ENCODE measurements at regions not wholly inside any gene's neighbourhood (a gene's known extent, or its start where the extent isn't known, plus 50 kb on each side); places are given as distances from the start of the nearest gene placed in this dataset.

DNA sequence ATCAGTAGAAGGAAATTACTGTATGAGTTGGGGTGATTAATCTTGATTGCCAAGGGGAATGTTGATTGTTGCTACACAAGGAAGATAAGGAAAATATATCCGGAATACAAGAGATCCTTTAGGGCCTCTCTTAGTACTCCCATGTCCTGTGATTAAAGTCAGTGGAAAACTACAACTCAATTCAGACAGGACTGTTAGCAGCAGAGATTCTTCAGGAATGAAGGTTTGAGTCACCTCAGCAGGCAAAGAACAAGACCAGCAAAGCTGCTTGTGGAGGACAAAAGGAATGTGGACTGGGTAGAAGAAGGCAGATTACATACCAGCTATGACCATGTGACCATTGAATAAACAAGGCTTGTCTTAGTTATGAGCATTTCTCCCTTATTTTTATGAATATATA, 478.2 kb downstream of the BUD13 start:
- DNase-seq (ENCODE audit: low spot score), result no peak

DNA sequence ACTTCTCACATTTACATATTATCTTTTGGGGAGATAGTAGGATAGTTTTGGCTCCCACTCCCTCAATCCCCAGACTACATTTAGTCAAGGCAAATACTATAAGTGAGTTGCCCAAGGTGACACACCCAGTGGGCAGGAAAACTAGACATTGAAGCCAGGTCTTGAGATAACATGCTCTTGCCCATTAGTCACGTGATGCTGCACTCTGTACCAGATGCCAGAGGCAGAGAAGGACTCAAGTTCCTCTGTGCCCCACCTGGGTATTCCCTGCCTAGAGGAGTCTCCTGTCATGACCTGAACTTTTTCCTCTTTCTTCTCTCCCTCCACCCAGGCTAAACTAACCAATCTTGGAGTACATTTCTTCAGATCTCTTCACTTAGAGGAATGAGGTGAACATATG, 484.9 kb downstream of the BUD13 start:
- DNase-seq (ENCODE audit: low spot score), result no peak

DNA sequence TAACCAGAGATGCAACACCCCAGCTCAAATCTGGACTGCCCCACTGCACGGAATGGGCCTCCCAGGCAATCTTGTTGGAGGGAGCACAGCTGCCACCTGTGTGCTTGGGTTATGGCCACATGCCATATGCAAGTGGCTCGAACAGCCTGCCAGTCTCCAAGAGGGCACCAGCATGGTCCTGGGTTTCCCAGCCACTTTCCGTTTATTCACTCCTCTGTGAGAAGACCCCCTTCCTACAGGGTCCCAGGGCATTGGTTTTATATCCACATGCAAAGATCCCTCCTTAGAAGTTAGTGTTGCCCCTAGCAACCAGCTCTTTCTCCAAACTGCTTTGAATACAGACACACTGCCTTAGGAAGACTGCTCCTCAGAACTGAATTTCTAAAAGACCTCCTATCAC, 487.8 kb downstream of the BUD13 start:
- DNase-seq (ENCODE audit: low spot score), result no peak

DNA sequence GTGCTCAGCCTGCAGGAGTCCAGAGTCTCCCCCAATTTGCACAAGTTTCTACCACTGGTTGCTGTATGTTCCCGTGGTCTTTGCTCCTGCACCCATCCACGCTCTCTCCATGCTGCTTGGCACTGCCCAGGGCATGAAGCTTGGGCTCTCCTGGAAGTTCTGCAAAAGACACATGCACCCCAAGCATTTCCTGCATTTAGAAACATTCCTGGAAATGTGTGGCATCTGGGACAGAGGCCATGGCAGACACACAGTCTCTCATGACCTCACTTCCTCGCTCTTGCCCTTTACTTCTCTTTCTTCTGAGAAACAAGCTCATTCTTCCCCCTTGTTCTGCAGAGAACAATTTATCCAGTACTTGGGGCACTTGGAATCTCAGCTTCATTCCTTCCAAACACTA, 489.5 kb downstream of the BUD13 start:
- DNase-seq (ENCODE audit: low spot score), result no peak

DNA sequence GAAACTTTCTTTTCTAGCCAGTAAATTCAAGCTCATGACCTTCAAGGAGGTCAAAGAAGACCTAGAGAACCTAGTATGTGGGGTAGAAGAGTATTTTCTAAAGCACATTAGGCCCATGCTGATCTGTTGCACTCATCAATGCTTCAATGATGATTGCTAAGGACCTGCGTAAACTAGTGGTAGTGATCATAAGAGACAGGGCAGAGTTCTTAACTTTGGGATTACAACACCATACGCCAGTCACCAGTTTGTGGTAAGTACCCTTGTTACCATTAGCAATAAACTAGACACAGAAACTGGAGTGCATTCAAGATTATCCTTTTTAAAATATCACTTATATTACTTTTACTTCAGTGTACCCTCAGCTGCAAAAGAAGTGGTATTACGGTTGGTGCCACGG, 490.3 kb downstream of the BUD13 start:
- no peak for DNase-seq (ENCODE audit: low spot score)

DNA sequence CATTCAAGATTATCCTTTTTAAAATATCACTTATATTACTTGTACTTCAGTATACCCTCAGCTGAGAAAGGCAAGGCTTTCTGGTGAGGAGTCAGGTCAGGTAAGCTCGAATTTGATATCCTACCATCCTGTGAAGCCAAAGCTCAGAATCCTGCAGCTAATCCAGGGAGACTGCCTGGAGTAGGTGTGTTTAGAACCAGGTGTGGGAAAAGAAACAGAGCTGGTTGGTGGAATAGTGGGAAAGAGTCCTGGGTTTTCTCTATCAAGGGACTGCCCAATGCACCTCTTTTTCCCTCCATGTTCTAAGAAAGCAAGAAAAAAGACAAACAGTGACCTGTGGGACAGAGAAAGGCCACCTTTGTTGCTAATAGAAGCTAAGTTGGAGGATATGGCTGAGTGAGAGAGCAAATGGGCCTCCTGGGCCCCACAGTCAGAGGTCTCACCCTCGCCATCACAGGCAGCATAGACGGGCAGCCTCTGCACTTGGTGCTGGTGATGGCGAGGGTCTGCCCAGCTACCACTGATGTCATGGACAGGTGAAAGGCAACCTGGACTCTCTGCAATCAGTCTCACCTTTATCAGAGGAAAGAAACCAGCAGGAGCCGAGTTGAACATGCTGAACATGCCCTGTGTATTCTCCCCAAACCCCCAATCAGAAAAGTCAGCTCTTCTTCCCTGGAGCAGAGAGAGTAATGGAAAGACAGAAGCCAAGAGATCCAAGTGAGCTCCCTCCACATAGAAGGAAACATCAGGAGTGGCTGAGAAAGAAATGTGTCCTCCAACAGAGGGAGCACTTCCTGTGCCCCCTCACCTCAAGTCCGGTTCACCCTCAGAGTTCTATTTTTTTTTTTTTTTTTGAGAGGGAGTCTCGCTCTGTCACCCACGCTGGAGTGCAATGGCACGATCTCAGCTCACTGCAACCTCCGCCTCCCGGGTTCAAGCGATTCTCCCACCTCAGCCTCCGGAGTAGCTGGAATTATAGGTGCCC, 491.3 kb downstream of the BUD13 start:
- DNase-seq (ENCODE audit: low spot score), result no peak

DNA sequence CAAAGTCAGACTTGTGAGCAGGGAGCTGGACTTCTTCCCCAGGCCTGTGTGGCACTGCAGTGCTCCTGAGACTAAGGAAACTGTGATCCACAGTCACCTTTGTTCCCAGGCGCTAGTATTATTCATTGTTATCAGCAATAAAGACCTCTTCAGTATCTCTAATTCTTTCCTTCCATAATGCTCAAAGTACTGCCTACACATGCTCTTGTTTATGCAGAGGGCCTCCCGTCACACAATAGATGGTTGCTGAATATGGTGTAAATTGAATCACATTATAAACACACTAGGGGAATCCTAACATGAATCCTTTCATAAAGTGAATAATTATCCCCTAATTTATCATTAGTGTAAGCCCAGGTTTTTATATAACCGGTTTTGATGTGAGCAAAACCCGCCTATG, 493.3 kb downstream of the BUD13 start:
- DNase-seq (ENCODE audit: low spot score), result no peak

DNA sequence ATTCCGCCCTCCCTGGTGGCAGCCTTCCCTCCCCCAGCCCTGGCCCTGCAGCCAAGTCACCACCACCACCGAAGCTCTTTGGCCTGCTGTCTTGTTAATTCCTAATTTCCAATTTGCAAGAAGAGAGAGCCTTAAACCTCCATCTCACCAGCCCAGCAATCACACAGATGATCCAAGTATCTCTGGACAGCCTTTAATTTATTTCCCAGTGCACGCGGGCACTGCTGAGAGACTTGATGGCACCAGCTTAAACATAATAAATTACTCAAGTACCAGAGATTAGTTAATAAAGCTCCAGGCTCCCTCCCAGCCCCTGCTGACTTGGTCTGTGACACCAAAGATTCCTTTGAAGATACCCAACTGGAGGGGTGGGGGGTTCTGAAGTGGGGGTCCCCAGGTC, 494.7 kb downstream of the BUD13 start:
- no peak for DNase-seq (ENCODE audit: low spot score)

DNA sequence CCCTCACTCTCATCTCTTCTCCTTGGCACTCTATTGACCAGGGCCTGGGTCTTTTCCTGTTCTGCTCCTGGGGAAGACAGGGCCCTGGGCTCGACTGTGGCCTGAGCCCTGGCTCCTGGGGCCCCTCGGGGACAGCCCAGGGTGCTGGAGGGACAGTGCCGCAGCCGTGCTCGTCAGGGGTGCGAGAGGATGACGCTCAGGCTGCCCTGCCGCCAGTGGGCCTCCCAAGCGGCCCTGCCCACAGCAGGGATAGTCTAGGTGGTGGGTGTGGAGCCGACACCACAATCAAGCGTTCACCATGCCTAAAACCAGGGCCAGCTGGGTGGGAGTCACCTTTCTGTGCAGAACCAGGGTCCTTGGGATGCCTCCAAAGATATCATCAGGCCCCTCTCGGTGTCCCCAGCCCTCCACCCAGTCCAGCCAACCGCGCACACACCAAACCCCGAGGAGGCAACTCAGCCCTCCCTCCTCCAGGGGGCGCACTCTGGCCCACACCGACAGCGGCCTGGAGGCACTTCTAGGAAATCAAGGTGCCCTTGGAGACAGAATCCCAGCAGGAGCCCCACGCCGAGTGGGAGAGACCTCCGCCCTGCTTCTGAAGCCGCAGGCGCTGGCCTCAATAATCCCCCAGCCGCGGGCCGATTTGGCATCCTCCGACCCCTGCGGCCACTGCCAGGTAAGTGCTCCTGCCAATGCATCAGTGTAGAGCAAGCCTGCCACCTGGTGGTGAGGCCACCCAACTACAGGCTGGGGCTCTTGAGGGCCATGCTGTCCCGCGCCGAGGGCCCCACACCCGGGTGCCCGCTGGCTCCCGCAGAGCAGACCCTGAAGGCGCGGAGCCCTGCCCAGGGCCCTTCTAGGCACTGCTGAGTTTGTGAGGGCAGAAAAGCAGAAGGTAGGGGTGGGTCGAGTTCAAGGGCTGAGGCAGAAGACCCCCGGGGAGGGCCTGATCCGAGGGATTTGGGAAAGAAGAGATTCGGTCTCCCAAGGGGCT, 496.4 kb downstream of the BUD13 start:
- DNase-seq (ENCODE audit: low spot score), result peak; percentile 66

DNA sequence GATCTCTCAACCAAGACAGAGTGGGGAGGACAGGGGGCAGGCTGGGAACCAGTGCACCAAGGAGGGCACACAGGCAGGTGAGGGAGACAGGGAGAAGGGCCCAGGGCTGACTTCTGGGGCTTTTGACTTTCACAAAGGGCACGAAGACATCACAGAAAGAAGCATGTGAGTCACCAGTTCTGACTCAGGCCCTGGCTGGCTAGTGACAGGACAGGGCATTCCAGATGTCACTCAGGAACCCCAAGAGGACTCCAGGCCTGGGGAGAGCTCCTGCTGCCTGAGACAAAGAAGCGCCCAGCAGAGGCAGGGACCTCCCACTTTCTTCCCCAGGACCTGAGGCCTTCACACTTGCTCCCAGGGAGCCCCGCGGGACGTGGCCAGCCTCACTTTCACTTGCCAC, 497.2 kb downstream of the BUD13 start:
- peak; percentile 1 for DNase-seq (ENCODE audit: low spot score)

DNA sequence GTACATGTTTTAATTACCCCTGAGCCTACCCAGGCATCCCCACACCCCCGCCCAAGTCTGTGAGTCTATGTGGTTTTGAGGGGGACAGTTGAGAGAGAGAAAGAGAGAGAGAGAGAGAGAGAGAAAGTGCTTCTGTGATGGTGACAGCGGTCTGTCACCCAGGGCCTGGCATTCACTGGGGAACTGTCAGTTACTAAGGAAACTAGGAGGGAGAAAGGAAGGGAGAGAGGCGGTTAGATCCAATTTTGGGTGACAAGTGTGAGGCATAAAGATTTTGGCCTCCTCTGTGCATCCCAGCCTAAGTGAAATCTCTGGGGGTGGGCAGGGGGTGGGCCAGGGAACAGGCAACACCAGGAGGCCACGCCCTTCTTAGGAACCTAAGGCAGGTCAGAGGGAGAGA, 498.3 kb downstream of the BUD13 start:
- no peak for DNase-seq (ENCODE audit: low spot score)

DNA sequence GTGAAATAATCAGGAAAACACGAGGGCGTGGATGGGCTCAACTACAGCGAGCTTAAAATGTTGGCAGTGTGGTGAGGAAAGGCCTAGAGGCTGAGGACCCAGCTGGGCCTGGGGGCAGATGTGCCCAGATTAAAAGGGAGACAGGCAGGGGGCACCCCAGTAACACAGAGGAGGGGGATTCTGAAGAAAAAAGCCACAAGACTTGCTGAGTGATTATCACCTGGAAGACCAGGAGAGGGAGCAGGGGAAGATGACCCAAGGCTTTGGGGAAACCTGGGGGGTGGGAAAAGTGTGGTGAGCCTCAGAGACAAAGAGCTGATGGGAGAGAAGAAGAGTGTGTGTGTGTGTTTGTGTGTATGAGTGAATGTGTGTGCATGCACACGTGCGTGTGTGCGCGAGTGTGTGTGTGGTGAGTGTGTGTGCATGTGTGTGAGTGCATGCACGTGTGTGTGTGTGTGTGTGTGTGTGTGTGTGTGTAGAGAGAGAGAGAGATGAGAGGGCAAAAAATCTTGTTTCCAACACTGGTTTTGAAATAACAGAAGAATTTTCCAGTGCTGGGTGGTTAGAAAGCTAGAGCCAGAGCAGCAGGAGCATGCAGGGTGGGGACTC, 500.5 kb downstream of the BUD13 start:
- no peak for DNase-seq (ENCODE audit: low spot score)

DNA sequence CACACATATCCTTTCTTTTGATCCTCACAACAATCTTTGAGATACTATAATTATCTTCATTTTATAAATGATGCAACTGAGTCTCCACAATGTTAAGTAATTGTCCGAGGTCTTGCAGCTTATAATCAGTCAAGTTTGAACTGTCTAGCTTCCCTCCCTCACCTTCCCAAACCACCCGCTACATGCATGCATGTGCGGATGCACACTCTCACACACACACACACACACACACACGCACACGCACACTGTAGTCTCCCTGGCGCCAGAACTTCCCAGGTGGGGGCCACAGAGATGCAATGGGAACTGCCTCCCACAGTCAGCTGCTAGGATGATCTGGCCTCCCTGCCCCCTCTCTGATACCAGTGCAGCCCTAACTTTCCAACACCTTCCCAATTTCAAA, 501.3 kb downstream of the BUD13 start:
- no peak for DNase-seq (ENCODE audit: low spot score)

DNA sequence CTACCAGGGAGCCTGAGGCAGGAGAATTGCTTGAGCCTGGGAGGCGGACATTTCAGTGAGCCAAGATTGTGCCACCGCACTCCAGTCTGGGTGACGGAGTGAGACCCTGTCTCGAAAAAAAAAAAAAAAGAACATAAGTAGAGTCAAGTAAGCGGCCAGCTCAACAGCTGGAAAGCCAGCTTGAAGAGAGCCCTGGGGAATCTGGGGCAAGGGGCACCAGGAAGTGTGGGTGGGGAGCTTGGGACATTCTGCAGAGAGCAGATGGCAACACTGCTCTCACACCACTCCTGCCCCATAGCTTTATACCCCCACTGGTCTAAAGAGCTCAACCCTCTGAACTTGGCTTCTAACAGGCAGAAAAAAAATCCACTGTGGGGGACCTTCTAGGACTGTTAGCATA, 505.6 kb downstream of the BUD13 start:
- DNase-seq (ENCODE audit: low spot score), result no peak

DNA sequence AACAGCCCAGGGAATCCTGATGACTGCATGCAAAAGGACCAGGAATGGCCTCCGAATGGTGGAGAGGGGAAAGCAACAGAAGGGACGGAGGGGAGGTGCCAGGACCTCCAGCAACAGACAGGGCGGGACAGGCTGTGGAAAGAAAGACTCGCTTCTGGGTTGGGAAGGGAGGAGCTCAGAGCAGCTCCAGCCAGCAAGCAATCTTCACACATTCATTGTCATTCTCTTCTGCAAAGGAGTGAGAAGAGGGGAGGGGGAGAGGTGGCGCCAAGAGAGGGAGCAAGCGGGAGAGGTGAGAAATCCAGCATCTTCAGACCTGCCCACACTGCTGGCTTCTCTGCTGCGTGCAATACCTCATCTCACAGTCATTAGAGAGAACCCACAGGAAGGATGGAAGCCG, 509.0 kb downstream of the BUD13 start:
- DNase-seq (ENCODE audit: low spot score), result no peak

DNA sequence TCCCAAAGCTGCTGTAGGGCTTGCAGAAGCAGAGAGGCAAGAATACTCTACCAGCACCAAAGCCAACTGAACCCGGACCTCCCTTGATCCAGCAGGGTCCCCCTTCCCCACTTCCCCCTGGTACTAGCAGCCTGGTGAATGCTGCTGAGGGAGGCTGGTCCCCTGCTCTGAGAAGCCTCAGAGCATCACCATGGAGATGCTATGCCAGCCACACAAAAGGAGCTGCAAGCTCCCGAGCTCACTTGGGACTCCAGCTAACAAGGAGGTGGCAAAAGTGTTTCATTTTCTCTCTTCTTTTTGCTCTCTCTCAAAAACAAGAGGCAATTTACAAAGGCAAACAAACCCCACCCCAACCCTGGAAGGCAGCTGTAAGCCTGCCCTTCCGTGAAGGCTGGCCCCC, 509.8 kb downstream of the BUD13 start:
- DNase-seq (ENCODE audit: low spot score), result no peak

DNA sequence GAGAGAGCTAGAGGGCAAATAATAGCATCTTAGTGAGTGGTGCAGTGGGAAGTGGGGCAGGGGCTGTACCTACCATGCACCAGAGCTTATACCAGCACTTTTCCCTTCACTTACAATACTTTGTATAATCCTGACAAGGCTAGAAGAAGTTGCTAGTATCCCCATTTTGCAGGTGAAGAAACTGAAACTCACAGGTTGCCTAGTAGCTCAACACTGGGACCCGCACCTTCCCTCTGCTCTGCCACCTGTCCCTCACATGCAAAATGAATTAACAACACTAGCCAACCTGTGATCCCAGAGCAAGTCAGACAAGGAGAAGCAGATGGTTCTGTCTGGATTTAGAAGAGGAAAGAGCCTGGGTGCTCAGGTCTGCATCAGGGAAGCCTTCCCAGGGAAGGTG, 510.4 kb downstream of the BUD13 start:
- DNase-seq (ENCODE audit: low spot score), result no peak

DNA sequence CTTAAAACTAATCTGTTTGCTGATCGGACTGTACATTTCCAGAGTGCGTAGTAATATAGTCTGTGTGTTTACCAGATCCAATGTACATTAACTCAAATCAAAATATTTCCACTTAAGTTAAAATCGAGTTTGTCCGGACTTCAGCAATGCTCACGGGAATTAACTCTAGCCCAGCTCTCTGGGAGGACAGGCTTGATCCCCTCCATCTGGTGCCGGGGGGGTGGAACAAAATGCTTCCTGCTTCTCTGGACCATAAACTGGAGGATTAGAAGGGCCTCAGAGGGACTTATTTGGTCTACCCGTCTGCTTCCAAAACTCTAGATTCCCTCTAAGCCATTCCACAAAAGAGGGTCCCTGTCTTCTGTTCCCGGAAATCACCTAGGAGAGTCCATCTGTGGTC, 511.2 kb downstream of the BUD13 start:
- no peak for DNase-seq (ENCODE audit: low spot score)

DNA sequence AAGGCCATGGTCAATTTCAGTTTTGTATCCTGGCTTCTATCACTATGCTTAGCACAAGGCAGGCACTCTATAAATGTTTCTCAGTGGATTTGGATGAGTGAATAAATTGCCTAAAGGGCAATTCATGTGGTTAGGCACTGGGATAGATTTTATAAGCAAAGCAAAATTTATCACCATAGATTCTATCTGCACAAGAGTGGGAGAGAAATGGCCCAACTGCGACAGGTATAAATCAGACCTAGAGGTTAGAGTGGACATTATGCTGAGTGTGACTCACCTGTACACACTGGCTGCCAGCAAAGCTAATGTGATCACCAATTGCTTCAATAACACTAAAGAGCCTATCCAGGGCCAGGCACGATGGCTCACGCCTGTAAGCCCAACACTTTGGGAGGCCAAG, 514.0 kb downstream of the BUD13 start:
- no peak for DNase-seq (ENCODE audit: low spot score)

DNA sequence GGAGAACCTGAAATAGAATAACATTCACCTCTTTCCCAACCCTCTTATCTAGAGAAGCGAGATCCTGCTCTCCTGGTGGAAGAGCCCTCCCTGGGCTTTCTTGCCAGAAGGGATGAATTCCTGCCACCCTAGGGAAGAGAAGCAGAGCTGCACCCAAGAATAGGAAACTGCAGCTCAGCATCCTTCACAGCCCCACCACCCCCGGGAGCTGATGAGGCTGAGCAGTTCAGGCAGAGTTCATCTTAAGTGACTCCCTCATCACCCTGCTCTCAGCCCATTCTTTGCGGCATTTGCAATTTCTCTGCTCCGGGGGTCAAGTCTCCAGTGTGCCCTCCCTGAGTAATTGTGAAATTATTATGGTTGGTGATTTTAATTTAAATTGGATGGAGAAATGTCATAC, 514.9 kb downstream of the BUD13 start:
- DNase-seq (ENCODE audit: low spot score), result no peak

DNA sequence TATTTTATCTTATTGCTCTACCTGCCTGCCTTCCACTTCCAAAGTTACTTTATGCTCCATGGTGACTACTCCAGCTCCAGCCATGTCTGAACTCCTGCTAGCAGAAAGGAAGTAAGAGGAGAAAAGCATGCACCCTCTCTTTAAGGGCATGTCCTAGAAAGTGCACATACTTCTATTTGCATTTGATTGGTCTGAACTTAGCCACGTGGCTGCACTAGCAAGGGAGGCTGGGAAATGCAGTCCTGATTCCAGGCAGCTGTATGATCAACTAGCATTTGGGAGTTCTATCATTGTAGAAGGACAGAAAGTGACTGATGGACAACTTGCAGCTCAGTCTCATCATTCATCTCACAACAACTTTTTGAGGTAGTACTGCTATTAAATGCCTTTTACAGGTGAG, 515.7 kb downstream of the BUD13 start:
- no peak for DNase-seq (ENCODE audit: low spot score)

DNA sequence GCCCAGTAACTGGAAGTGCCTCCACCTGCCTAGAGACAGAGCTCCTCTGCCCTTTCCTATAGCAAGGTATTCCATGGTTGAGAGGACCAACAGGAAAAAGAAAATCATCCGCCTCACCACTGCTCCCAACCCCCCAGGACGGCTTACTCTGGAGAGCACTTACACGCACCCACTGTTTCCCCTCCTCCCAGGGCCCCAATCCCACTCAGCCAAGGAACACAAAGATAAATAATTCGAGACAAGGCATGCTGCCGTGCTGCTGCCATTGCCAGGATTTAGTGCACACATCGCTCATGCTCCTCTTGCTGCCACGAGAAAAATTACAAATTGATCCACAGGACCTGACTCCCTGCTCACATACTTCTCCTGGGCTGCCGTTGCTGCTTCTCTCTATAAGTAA, 516.6 kb downstream of the BUD13 start:
- DNase-seq (ENCODE audit: low spot score), result no peak

Measured in LoVo (cell line).